Right cardiac atrium (tissue), 5 donors: ENCODE measurements at regions not wholly inside any gene's neighbourhood (a gene's known extent, or its start where the extent isn't known, plus 50 kb on each side); places are given as distances from the start of the nearest gene placed in this dataset.
A peak's percentile ranks its signal among the peaks of the same experiment; 100 is the strongest.

ENCODE experiments used
- ATAC-seq, 2 donors: fragments of 200-7000 bp; cut with Tn5 transposase; one replicate each; pipeline versions ENCODE4 v1.8.0 to v1.9.1; 2020; ENCODE audit warnings: moderate library complexity in 2 of 2, mild to moderate bottlenecking in 1 of 2
- DNase-seq, 3 donors: peaks; one replicate each; pipeline ENCODE4 v3.0.0-alpha.2; 2020
- H3K27ac ChIP-seq: one replicate; pipeline ENCODE4 v1.5.1; 2013; ENCODE audit warnings: mild to moderate bottlenecking, low read length, control low read depth, moderate library complexity
- H3K27me3 ChIP-seq: one replicate; pipeline ENCODE4 v1.6.1; 2013; ENCODE audit not compliant: control insufficient read depth, insufficient read depth
- H3K4me1 ChIP-seq: one replicate; pipeline ENCODE4 v1.6.1; 2013; ENCODE audit warnings: low read length; ENCODE audit not compliant: control insufficient read depth, insufficient read depth
- H3K4me3 ChIP-seq: one replicate; pipeline ENCODE4 v1.5.1; 2013; ENCODE audit warnings: low read length, control low read depth
- H3K9me3 ChIP-seq: one replicate; pipeline ENCODE4 v1.6.1; 2013; ENCODE audit warnings: low read length; ENCODE audit not compliant: control insufficient read depth
- whole genome bisulfite sequencing: extraction: QIAGEN DNeasy Blood & Tissue Kit; methylation state at CpG from one replicate; pipeline ENCODE4 v1.1.7; 2013; 5-methylcytosine and 5-hydroxymethylcytosine counted together
- intact Hi-C, 4 donors: fragments of 100-400 bp; cut with DNase I; formaldehyde crosslinking; loops; one replicate each; pipeline versions ENCODE4 v1.11.0 to v1.14.0; 2022 to 2023
- donor health status: healthy with polysubstance abuse.
- donor health status: DM: no; HTN: yes; CAD: no.
- donor health status: DM: no; HTN: no; CAD: no.
- donor health status: DM: no; HTN: yes; CAD: no; lungs with severe emphysema.
- donor health status: DM: yes; HTN: yes; CAD: no.

DNA sequence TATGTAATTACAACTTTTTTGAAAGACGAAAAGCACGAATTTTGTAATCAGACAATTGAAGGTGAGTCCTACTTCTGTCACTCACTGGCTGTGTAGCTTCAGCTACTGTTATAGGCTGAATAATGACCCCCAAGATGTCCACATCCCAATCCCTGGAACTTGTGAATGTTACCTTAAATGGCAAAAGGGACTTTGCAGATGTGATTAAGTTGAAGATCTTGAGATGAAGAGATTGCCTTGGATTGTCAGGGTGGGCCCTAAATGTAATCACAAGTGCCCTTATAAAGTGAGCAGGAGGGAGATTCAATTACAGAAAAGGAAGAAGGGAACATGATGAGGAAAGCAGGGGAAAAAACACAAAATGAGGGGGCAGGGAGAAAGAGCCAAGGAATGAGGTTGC, 326.2 kb upstream of the MSX2 start:
- Histone ChIP-seq H3K4me1 (no peaks in the 10 kb centered on the region), H3K4me3 (no peak overlapping the region), H3K9me3 (no peaks in the 10 kb centered on the region), H3K27me3 (no peaks in the 10 kb centered on the region), H3K27ac (no peak overlapping the region)
- WGBS, result 79% methylated on average over 2 of the region's 2 CpGs
- ATAC-seq (no peak), DNase-seq (no peak)
- intact Hi-C loops, result no loop called here

DNA sequence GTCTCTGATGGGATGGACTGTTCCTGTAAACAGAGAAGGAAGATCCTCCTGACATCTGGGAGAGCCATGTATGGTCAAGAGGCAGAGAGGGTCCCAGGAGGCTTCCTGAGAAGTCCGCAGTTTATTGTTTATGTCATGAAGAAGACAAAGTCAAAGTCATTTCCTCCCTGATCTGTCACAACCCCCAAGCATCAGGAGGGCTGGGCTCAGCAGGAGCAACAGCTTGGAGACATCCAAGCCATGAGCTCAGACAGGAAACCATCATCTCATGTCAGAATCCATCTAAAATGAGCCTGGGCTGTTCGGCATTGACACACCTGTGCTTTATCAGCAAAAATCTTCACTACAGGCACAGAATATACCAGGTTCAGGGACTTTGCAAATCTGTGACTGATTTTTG, 325.0 kb upstream of the MSX2 start:
- DNase-seq (no peak), ATAC-seq (no peak)
- H3K27ac ChIP-seq, result no peak overlapping the region
- H3K9me3 ChIP-seq, result no peaks in the 10 kb centered on the region
- no peaks in the 10 kb centered on the region for H3K27me3 ChIP-seq
- no peak overlapping the region for H3K4me3 ChIP-seq
- H3K4me1 ChIP-seq, result no peaks in the 10 kb centered on the region
- intact Hi-C loops, result no loop called here
- WGBS, result 35% methylated on average over 2 of the region's 2 CpGs

DNA sequence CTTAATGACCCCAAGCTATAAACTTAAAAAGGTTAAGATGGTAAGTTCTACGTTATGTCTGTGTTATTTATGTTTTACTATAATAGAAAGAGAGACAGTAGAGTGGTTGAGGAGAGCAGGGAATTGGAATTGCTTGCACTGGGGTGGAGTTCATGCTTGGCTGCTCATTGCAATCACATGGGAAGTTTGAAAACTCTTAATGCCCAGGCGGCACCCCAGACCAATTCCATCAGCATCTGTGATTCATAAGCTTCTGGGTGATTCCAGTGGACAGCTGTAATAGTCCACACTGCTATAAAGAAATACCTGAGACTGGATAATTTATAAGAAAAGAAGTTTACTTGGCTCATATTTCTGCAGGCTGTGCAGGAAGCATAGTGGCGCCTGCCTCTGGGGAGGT, 323.9 kb upstream of the MSX2 start:
- intact Hi-C loops, result no loop called here
- no peak overlapping the region for H3K4me3 ChIP-seq
- H3K4me1 ChIP-seq, result no peaks in the 10 kb centered on the region
- no peak overlapping the region for H3K27ac ChIP-seq
- 65% methylated on average over 3 of the region's 3 CpGs for WGBS
- no peaks in the 10 kb centered on the region for H3K9me3 ChIP-seq
- ATAC-seq (no peak), DNase-seq (no peak)
- no peaks in the 10 kb centered on the region for H3K27me3 ChIP-seq

DNA sequence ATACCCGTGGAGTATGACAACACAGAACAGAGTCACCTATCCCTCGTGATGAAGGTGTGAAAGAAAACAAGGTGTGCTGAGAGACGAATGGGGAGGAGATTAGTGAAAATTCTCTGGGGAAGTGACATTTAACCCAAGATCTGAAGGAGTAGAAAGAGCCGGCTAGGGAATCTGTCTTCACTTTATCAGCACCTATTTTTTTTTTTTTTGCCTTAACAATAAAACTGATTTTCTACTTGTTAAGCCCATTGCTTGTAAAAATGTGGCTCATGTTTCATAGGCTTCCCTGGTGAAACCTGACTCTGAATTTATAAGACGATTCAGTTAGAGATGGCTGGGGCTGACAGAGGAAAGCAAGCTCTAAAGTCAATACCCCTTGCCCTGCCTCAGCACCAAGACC, 322.6 kb upstream of the MSX2 start:
- H3K9me3 ChIP-seq, result no peaks in the 10 kb centered on the region
- ATAC-seq (no peak), DNase-seq (no peak)
- H3K27ac ChIP-seq, result no peak overlapping the region
- H3K27me3 ChIP-seq, result no peaks in the 10 kb centered on the region
- no peaks in the 10 kb centered on the region for H3K4me1 ChIP-seq
- H3K4me3 ChIP-seq, result no peak overlapping the region
- intact Hi-C loops, result no loop called here
- 33% methylated on average over 5 of the region's 5 CpGs for WGBS

DNA sequence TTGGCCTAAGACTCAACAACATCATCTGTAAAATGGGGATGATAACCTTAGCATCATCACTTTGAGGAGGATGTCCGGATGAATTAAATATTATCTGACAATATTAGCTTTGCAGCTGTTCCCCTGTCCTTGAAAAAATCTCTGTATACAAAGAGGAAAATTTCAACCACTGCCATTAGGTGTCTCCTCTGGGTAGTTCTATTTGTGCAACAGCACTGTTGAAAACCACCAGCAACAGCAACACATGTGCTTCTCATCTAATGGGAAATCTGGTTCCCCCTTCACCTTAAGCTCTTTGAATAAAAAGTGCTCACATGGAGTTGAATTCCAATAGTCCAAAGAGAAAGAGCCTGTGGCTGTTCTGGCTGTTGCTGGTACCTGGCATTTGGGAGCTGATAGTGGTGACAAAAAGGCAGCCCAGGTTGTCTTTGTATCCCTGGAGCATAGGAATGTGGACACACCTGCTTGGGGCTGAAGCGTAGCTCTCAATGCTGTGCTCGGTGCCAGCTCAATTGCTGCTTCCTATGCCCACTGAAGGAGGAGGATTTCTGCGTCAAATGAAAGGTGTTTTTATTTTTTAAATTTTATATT, 322.1 kb upstream of the MSX2 start:
- WGBS, result 67% methylated on average over 4 of the region's 4 CpGs
- ATAC-seq (no peak), DNase-seq (no peak)
- Histone ChIP-seq H3K4me3 (no peak overlapping the region), H3K27me3 (no peaks in the 10 kb centered on the region), H3K27ac (no peak overlapping the region), H3K4me1 (no peaks in the 10 kb centered on the region), H3K9me3 (no peaks in the 10 kb centered on the region)
- intact Hi-C loops, result no loop called here

DNA sequence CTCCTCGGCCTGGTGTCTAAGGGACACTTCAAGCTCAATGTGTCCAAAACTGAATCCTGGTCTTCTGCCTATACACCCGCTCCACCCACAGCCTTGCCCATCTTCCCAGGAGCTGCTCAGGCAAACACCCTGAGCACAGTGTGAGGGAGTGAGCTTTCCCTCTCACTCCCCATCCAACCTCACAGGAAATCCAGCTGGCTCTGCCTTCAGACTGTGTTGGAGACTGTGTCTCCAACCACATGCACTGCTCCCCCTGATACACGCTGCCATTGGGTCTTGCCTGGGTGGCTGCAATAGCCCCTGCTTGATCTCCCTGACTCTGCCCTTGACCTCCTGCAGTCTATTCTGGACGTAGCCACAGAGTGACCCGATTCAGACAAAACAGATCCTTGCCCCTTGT, 319.5 kb upstream of the MSX2 start:
- DNase-seq, result no peak
- intact Hi-C loops, result no loop called here
- no peaks in the 10 kb centered on the region for H3K9me3 ChIP-seq
- H3K27me3 ChIP-seq, result no peaks in the 10 kb centered on the region
- no peak overlapping the region for H3K4me3 ChIP-seq
- 73% methylated on average over 5 of the region's 5 CpGs for WGBS
- H3K27ac ChIP-seq, result no peak overlapping the region
- ATAC-seq, result no peak
- H3K4me1 ChIP-seq, result no peaks in the 10 kb centered on the region

DNA sequence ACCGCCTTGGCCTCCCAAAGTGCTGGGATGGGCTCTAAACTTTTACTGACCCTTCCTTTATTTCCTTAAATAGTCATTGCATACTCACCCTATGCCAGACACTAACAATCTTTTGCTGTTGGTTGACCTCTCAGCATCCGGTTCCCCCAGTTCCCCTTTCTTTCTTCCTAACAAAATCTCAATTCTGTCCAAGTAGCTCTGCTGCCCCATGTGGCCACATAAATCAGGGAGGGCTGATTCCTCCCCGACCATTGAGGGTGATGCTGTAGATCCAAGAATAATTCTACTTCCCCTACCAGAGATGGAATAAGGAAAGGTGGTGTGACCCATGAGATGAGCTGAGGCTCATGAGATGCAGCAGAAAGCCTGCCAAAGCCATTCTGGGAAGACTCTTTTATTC, 315.3 kb upstream of the MSX2 start:
- no peaks in the 10 kb centered on the region for H3K27me3 ChIP-seq
- intact Hi-C loops, result no loop called here
- DNase-seq (no peak), ATAC-seq (no peak)
- H3K27ac ChIP-seq, result no peak overlapping the region
- H3K9me3 ChIP-seq, result no peaks in the 10 kb centered on the region
- 68% methylated on average over 3 of the region's 3 CpGs for WGBS
- H3K4me1 ChIP-seq, result no peaks in the 10 kb centered on the region
- H3K4me3 ChIP-seq, result no peak overlapping the region

DNA sequence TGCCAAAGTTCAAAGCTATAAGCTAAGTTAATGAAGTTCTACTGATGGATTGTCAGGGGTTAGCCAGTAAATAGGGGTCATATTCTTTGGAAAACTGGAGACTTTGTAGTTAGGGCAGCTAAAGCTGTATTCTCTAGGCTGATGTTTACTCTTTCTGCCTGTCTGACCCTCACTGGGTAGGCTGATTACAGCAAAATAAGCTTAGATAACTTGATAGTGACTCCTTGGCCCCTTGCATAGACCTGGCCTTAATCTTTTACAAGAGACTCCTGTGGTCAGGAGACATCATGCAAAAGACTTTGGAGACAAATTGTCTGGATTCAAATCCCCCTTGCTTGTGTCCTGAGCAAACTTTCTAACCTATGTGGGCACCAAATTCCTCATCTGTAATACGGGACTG, 314.4 kb upstream of the MSX2 start:
- H3K27me3 ChIP-seq, result no peaks in the 10 kb centered on the region
- WGBS, result 81% methylated on average over 1 of the region's 1 CpG
- intact Hi-C loops, result loop anchor here in 2 of 4 donors (10.0 kb wide), 2 partner anchors 325 to 385 kb away; no protein-coding TSS in a partner anchor

DNA sequence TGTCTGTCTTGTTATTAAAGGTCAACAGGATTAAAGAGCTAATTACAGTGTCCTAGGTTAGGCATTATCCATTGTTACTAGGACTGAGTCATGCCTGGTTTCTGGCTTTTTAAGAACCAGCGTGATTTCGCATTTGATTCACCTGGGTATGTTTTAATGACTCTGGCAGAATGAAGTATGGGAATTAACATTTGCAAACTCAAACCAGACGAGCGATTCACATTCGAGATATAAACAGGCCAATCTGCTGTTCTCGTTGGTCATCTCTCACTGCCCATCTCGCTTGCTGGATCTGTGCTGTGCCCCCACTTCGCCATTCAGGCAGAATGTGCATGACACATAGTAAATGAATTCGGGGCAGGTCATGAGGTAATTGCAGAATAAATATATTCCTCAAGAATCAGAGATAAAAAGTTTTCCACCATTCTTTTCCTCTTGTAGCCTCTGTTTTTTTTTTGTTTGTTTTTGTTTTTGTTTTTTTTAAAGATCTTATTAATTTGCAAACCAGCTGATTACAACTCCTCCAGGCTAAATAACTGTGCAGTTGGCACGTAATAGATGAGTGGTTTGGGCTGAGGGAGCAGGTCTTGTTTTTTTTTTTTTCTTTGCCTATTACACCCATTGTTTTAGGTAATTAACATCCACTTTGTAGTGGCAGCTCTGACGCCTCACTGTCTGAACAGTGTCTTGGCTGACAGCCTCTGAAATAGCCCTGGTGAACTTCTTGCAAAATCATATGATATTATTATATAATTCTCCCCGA, 313.5 kb upstream of the MSX2 start:
- Histone ChIP-seq H3K27ac (no peak overlapping the region), H3K4me1 (no peaks in the 10 kb centered on the region), H3K9me3 (no peaks in the 10 kb centered on the region), H3K4me3 (no peak overlapping the region), H3K27me3 (no peaks in the 10 kb centered on the region)
- ATAC-seq (peak in 1 of 2 donors; percentile 48), DNase-seq (no peak)
- intact Hi-C loops, result loop anchor here in 2 of 4 donors (10.0 kb wide), 2 partner anchors 324 to 384 kb away; no protein-coding TSS in a partner anchor
- WGBS, result 76% methylated on average over 12 of the region's 12 CpGs

More for the DNA sequence above, 314.4 kb upstream of the MSX2 start:
- DNase-seq (no peak), ATAC-seq (no peak)
- Histone ChIP-seq H3K4me3 (no peak overlapping the region), H3K9me3 (no peaks in the 10 kb centered on the region), H3K4me1 (no peaks in the 10 kb centered on the region), H3K27ac (no peak overlapping the region)

DNA sequence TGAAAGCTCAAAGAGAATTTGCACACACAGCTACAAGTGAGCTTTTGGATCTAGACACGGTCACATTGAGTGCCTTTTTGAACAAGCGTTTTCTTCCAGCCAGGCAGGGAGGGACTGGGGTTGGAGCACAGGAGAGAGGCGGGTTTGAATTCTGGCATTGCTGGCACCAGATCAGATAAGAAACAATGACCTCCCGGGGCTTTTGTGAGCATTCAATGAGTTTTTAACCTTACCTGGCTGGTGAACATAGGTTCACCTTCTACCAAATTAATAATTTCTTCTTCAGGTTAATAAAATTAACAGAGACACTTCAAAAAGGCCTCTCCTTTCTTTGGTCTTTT, 312.9 kb upstream of the MSX2 start:
- Histone ChIP-seq H3K27ac (no peak overlapping the region), H3K27me3 (no peaks in the 10 kb centered on the region), H3K4me1 (no peaks in the 10 kb centered on the region), H3K9me3 (no peaks in the 10 kb centered on the region), H3K4me3 (no peak overlapping the region)
- ATAC-seq (no peak), DNase-seq (no peak)
- intact Hi-C loops, result loop anchor here in 2 of 4 donors (10.0 kb wide), 2 partner anchors 323 to 383 kb away; no protein-coding TSS in a partner anchor
- WGBS, result 53% methylated on average over 4 of the region's 4 CpGs

DNA sequence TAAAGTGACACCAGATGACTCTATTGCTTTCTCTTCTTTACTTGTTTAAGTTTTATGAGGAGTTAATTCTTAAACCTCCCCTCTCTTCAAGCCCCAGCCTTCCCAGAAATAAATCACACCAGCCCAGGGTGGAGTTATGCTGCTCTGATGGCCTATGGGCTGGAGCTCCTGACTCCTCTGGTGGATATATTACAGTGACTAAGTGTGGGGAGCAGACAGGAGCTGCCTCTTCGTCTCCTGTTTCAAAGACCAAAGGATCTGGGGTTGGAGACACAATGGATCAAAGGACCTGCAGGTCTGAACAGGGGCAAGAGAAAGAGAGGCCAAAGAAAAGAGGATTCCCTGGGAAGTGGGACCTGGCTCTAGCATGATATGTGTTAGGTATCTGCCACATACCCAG, 312.0 kb upstream of the MSX2 start:
- H3K27ac ChIP-seq, result no peak overlapping the region
- no peak overlapping the region for H3K4me3 ChIP-seq
- H3K4me1 ChIP-seq, result no peaks in the 10 kb centered on the region
- intact Hi-C loops, result loop anchor here in 2 of 4 donors (10.0 kb wide), 2 partner anchors 322 to 382 kb away; no protein-coding TSS in a partner anchor
- ATAC-seq (no peak), DNase-seq (no peak)
- 54% methylated on average over 1 of the region's 1 CpG for WGBS
- H3K27me3 ChIP-seq, result peaks cover 3% of the 10 kb centered on the region
- H3K9me3 ChIP-seq, result no peaks in the 10 kb centered on the region
